NCI-H2227 (cell line): ENCODE measurements at regions not wholly inside any gene's neighbourhood (a gene's known extent, or its start where the extent isn't known, plus 50 kb on each side); places are given as distances from the start of the nearest gene placed in this dataset.
"Not testable (repeated sequence)": the region's sequence is repeated elsewhere in the genome, so short reads cannot be mapped to it uniquely, and the experiment has no call there.

Source experiments
- DNase-seq: peaks from one replicate; lab custom pipeline; 2025; ENCODE audit not compliant: unreplicated experiment; lab: John Stamatoyannopoulos, UW

DNA sequence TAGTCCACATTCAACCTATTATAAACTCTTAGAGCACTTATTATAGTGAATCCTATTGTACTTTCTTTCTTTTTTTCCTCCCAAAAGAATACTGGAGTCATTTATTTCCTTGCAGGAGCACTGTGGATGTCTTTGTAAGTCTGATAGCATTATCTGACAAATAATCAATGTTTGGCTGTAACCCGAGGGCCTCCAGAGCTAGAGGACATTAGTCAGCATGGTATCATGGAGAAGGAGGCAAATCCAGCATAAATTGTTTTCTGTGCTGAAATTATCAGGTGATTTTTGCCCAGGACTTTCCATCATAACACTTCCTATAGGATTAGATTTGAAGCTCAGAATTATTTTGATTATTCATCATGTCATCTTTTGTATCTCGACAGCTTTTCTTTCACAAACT, 551.0 kb downstream of the ZNF608 start:
- no peak for DNase-seq

DNA sequence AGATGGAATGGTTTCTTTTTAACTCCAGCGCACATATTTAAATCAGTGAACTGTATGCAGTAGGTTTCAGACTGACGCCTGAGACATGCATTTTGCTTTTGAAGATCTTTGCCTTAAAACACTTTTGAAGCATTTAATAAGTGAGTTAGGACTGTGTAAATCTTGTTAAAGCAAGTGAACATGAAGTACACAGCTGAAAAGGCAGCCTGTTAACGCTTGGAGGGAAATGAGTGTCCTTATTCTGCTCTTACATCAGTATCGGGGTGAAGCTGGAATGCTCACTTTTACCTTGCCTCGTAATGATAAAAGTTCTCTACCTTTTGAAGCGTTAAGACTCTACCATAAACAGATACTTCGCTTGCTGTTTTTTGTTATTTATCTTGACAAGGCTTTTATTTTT, 552.2 kb downstream of the ZNF608 start:
- DNase-seq, result no peak

DNA sequence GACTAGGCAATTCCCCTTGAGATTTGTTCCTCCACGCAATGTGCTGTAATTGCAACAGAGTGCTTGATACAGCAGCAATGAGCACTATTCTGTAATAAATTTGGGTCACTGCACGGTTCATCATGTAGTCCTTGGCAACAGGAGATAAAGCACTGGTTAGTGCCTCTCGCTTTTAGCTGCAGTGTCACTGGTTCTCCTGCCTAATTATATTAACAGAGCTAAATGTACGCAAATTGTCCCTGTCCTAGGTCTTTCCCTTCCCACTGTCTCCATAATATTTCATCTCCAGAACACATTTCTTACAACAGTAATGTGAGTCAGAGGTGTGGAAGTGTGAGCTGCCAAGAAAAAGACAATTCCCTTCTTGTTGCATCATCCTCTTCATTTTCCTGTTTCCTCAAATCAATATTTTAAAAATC, 553.1 kb downstream of the ZNF608 start:
- no peak for DNase-seq

DNA sequence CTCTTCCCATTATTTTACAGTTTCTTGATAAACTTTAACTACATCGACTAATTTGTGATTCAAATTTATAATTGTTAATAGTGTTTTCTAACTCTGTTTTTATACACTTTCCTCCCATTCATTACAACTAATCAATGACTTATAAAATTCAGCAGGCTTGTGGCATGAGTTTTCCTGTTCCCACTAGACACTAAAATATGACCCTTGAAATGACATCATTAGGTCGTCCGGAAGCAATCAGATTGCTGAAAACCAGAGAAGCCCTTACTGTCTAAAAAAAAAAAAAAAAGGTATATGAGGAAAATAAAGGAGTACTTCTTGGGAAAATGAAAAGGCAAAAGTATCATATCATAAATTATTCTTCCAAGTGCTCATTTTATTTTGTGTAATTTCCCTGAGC, 553.7 kb downstream of the ZNF608 start:
- DNase-seq, result no peak

DNA sequence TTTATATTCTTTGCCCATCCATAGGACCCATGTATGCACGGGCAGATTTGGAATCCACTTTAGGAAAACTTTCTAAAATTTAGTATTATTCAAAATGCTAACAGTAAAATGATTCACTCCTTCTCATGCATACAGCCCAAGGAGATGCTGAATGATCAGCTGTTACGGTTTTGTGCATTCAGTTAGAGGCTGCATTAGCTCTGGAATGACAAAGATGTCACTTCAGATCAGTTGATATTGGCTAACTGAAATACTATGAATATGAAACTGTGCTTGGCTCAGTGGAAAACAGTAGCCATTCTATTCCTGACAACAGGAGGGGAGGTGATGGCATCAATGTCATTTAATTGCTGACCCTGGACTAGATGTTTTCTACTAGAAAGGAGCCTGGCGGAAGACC, 560.7 kb downstream of the ZNF608 start:
- DNase-seq, result no peak

DNA sequence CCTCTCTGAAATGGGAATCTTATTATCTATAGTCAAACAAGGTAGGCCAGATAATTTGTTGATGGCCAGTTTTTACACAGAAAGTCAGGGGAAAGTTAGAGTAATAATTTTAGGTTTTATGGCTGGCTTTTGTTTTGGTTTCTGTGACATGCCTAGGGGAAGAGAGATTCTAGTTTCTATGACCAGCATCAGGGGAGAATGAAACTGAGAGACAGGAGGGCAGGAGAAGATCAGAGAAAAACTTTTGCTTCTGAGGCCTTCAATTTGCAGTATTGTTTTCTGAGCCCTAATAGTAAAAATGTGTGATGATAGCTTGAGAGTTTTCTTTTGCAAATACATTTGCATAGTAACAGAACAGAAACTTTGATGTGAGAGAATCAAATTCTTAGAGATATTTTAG, 564.3 kb downstream of the ZNF608 start:
- no peak for DNase-seq

DNA sequence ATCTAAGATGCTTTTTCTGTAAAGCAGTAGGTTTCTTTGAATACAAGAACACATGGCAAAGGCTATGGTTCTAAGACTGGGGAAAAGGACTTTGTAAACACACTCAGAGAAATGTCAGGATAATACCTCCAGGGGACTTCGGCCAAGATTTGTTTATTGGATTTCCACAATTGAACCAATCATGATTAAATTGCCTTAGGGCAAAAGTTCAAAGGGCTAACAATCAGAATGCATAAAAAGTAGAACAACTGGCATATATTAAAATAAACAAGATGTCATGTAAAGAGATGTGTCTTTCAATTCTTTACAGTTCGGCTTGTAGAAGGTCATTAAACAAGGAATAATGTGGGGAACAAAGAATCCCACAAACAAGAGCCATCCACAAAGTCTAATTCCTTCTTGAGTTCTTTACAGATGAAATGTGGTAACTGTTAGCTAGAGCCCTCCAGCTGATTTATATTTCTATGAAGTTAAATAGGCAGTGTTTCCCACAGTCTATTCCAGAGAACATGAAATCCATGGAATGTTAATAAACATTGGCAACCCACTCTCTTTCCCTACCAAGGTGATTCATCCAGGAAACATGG, 565.5 kb downstream of the ZNF608 start:
- DNase-seq, result no peak

DNA sequence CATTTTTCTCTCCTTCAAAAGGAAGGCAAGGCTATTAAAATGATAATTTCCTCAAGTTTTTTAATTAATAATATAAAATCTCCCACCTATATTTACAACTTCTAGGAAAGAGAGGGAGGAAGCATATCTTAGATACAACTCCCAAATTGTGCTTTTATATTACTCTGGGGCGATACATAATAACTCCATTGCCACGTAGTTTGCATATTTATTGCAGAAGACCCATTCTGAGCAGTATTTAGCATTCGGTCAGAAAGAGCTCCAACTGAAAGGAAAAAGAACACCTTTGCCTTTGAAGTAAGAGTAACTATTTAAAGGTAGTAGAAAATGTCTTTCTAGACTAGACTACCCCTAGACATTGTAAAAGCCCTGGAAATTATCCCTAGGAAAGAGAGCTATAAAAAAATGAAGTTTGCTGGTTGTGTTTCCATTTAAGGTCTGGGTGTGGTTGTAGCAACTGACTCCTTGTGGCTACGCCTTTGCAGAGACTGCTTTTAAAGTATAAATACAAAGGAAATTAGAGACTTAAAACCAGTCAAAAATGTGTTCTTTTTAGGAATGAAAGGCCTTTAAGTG, 566.1 kb downstream of the ZNF608 start:
- no peak for DNase-seq

DNA sequence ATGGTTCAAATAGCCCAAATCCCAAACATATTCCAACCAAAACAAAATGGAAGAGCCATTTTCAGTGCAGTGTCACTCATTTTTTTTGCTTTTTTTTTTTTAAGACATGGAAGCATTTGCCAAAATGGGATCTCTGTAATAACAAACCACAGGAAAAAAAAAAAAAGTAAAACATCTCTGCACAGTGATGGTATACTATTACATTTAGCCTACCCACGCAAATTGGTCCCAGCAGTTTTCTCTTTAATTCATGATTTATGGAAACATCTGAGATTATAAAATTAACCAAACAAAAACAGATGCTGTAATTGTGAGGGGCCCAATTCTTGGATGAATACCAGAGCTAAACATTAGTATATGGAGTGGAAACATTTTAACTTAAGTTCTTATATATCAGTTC, 566.6 kb downstream of the ZNF608 start:
- no peak for DNase-seq

DNA sequence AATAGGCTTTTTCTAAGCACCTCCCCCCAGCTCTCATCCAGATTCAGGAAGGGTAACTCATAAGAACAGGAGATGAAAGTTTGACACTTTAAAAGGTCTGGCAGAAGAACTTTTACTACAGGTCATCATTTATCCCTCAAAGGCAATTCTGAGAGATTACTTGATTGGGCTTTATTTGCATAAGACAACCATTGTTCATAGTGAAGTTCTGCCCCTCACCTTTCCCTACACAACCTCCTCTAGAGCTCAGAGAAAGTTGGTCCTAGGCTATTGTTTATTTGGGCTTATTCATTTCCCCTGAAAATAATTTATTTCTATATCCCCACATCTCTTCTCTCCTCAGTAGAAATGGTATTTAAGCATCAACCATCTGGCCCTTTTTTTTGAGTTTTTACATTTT, 568.4 kb downstream of the ZNF608 start:
- DNase-seq, result no peak

DNA sequence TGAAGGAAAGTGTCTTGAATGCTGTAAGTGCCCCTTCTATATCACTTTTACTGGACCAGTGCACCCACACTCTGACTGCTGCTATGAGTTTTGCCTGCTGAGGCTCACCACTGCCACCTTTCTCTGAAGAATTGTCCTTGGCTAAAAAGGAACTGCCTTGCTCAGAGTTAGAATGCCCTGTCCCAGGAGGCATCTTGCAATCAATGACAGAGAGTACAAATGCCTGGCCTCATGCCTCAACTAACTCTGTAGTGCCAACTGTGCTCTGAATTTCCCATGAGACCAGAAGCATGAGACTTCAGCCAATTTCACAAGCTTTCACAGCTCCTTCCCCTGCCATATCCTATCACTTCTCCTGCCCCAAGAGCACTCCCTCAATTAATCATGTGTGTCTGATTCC, 569.7 kb downstream of the ZNF608 start:
- no peak for DNase-seq

DNA sequence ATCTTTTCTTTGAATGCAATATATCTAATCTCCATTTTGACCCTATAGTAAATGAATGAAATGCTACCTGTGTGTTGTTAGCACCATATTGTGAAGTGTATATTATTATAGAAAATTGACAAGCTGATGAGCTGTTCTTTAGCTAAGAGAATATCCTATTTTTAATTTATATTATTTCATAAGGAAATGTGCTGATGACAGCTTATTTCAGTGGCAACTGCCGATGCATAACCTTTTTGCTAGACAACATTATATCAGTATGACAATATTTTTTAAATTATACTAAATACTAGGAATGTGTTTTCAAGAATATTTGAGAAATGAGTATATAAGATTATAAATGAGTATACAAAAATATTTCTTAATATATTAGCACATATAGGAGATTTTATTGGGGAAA, 573.1 kb downstream of the ZNF608 start:
- no peak for DNase-seq

DNA sequence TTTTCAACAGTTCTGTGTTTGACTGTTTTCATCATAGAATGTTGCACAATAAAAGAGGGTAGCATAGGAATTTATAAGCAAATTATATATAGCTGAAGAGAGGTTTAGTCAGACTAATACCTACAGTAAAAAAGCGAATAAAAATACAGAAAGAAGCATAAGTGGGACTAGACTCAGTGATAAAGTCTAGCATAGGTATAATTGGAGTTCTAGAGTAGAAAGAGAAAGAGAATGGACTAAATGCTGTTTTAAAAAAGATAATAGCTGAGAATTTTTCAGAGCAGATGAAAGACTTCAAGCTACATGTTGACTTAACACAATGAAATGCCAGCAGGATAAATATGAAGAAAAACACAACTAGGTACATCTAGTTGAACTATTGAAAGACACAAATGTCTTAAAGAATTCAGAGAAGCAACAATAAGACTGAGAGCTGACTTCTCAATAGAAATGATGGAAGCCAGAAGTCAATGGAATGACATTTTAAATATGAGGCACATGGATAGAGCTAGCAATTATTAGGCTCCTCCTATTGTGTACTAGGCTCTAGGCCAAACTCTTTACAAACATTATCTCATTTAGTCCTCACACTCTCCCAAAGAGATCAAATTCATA, 573.9 kb downstream of the ZNF608 start:
- no peak for DNase-seq

DNA sequence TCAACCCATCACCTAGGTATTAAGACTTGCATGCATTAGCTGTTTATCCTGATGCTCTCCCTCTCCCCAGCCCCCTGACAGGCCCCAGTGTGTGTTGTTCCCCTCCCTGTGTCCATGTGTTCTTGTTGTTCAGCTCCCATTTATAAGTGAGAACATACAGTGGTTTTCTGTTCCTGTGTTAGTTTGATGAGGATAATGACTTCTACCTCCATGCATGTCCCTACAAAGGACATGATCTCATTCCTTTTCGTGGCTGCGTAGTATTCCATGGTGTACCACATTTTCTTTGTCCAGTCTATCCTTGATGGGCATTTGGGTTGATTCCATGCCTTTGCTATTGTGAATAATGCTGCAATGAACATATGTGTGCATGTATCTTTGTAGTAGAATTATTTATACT, 578.3 kb downstream of the ZNF608 start:
- not testable (repeated sequence) for DNase-seq

DNA sequence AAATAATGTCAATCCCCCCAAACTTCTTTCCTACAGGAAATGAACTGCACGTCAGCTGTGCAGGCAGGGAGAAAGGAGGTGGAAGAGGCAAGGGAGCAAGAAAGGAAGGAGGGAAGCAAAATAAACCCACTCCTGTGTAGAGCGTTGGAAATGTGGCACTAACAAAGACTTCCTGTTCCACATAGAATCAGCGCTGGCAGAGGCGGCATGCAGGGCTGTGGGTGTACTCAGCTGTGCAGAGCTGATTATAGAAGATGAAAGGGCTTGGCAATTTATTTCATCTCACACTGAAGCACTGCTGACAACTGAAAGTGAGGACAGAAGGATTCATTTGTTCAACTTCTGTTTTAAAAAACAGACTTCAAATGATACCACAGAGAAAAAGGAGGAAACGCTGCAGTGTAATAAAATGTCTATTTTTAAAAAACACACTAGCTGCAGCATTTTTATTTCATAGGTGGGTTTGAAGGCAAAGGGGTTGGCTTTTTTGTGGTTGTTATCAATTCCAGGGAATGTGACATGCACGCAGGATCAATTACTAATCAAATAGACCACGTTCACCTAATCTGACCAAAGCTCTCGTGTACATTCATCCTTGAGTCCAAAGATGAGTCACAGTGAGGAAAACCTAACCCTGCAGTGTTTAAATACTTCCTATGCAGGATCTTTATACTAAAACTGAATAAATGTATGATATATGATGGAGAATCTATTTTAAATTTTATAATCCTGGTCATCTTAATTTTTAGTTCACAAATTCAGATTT, 583.5 kb downstream of the ZNF608 start:
- DNase-seq, result peak; percentile 50

DNA sequence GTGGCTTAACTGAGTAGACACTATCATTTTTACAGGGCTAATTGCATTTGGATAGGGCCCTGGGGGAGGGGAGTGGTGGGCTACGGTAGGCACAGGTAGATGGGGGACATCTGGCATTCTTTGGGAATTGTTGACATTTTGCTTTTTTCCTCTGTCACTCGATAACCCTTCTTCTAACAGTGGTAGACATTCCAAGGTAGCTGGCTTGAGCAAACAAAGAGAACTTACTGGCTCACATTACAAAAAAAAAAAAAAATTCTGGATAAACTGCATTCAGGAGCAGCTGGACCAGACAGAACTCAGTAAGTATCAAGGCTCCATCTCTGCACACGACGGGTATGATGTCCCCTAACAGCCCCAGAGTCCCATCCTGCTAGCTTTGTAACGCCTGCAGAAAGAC, 585.2 kb downstream of the ZNF608 start:
- DNase-seq, result no peak

DNA sequence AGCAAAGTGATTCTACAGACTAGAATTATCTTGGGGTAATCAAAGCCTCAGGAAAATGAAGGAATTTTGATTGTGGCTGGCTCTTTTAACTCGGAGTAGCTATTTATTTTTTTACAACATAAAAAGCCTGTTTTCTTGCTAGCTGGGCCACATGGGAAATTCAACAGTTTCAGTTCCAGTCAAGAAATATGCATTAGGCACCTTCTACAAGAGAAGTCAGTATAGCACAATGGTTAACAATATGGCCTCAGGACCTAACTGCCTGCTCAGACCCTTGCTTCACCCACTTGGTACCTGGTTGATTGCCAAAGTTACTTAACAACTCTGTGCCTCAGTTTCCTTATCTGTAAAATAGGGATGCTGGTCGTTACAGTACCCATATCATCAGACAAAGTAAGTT, 586.2 kb downstream of the ZNF608 start:
- no peak for DNase-seq

DNA sequence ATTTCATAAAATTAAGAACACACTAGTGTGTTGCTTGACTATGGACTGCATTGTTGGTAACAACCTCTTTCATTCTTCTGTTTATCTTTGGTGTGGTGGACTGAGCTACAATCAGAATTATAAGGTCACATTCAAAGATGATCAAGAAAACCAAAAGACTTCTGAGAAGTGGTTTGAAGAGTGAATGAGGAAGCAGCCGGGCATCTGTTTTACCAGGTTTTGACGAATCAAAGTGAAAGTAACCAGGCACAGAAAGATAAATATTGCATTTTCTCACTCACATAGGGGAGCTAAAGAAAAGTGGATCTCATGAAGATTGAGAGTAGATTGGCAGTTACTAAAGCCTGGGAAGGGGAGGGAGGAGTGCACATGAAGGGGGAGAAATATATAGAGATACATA, 589.1 kb downstream of the ZNF608 start:
- no peak for DNase-seq

DNA sequence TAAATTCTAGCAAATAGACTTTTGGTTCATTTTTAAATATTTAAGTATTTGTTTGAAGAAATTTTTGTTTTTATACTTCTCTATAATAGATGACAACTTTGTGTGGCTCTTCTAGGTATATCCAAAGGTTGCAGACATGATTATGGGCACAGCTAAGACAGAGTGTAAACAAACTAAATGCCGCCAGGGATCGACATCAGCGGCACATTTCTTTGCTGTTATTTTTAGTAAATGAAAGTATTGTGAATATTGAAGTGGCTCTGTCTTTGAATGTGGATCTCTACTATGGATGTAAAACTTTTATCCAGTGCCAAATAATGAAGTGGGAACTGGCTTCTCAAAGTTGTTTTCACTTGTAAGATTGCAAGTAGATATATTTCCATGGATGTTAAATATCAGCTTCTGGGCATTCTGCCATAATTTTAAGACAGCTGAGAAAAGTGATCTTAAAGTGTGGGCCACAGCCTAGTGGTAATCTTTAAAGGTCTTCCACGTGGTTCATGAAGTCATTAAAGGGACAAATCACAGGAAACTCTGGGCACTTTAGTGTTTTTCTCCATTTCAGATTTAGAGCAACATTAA, 589.9 kb downstream of the ZNF608 start:
- DNase-seq, result no peak

DNA sequence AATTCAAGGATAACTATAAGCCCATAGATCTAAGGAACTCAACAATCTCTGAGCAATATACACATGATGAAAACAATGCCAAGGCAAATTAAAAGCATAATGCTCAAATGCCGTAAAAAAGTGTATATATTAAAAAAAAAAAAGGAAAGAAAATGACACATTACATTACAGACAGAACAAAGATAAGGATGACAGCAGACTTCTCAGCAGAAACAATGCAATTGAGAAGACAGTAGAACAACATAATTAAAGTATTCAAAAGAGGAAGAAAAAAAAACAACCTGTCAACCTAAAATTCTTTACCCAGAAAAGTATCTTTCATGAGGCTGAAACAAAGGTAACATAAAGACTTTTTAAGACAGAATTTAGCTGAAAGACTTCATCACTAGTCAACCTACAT, 591.7 kb downstream of the ZNF608 start:
- no peak for DNase-seq

DNA sequence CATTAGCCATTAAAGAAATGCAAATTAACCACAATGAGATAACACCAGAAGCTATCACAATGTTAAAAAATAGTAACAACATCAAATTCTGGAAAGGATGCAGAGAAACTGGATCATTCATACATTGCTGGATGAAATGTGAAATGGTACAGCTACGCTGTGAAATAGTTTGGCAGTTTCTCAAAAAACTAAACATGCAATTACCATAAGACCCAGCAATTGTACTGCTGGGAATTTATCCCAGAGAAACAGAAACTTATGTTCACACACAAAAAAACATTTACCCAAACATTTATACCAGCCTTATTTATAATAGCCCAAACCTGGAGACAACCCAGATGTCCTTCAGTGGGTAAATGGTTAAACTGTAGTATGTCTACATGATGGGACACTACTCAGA, 592.9 kb downstream of the ZNF608 start:
- DNase-seq, result no peak

DNA sequence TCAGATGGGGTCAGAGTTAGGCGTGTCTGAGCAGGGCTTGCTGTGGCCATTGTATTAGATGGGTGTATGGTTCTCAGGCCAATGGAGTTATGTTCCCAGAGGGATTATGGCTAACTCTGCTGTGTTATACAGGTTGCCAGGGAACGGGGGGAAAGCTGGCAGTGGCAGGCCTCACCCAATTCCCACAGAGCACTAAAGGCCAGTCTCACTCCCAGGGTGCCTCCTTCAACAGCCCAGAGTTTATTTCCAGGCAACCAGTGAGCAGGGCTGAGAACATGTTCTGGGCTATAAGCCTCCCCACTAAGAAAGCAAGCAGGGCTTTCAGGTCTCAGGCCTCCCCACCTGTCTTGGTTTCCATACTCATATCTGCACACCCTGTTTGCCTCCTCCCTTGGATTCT, 597.9 kb downstream of the ZNF608 start:
- no peak for DNase-seq
